Putamen (tissue), 1 donor: ENCODE measurements at regions not wholly inside any gene's neighbourhood (a gene's known extent, or its start where the extent isn't known, plus 50 kb on each side); places are given as distances from the start of the nearest gene placed in this dataset.
"Not testable (repeated sequence)": the region's sequence is repeated elsewhere in the genome, so short reads cannot be mapped to it uniquely, and the experiment has no call there.

Source experiments
- DNase-seq: peaks from one replicate; pipeline ENCODE4 v3.0.0-alpha.2; 2016; ENCODE audit warnings: low spot score

GRCh38 chr14:48575772-48576171 lies 900.4 kb upstream of the MDGA2 start:
- no peak for DNase-seq

- no peak for DNase-seq
Measured at GRCh38 chr14:48568688-48569087, 893.3 kb upstream of the MDGA2 start.

GRCh38 chr14:48568252-48568651 lies 892.8 kb upstream of the MDGA2 start:
- DNase-seq = no peak

GRCh38 chr14:48563489-48563888 lies 888.1 kb upstream of the MDGA2 start:
- no peak for DNase-seq

GRCh38 chr14:48561438-48561837 lies 886.0 kb upstream of the MDGA2 start:
- DNase-seq = not testable (repeated sequence)

GRCh38 chr14:48560421-48560820 lies 885.0 kb upstream of the MDGA2 start:
- DNase-seq = no peak

- DNase-seq = no peak
Measured at GRCh38 chr14:48553443-48553842, 878.0 kb upstream of the MDGA2 start.

- no peak for DNase-seq
Measured at GRCh38 chr14:48546996-48547395, 871.6 kb upstream of the MDGA2 start.

- no peak for DNase-seq
Measured at GRCh38 chr14:48537600-48537999, 862.2 kb upstream of the MDGA2 start.

- no peak for DNase-seq
Measured at GRCh38 chr14:48536318-48536717, 860.9 kb upstream of the MDGA2 start.

GRCh38 chr14:48527832-48528231 lies 852.4 kb upstream of the MDGA2 start:
- DNase-seq = no peak

GRCh38 chr14:48526307-48526706 lies 850.9 kb upstream of the MDGA2 start:
- DNase-seq = no peak

GRCh38 chr14:48504921-48505320 lies 829.5 kb upstream of the MDGA2 start:
- DNase-seq = no peak

GRCh38 chr14:48490756-48491155 lies 815.4 kb upstream of the MDGA2 start:
- DNase-seq = no peak

- DNase-seq = no peak
Measured at GRCh38 chr14:48473944-48474343, 798.5 kb upstream of the MDGA2 start.

GRCh38 chr14:48456051-48456450 lies 780.6 kb upstream of the MDGA2 start:
- no peak for DNase-seq

- DNase-seq = no peak
Measured at GRCh38 chr14:48454887-48455286, 779.5 kb upstream of the MDGA2 start.

GRCh38 chr14:48452437-48452995 lies 777.1 kb upstream of the MDGA2 start:
- peak; percentile 16 for DNase-seq

GRCh38 chr14:48435221-48435620 lies 759.8 kb upstream of the MDGA2 start:
- DNase-seq = no peak

GRCh38 chr14:48430805-48431204 lies 755.4 kb upstream of the MDGA2 start:
- DNase-seq = no peak

- DNase-seq = no peak
Measured at GRCh38 chr14:48429512-48429911, 754.1 kb upstream of the MDGA2 start.

GRCh38 chr14:48417715-48418500 lies 742.5 kb upstream of the MDGA2 start:
- DNase-seq = no peak

- DNase-seq = no peak
Measured at GRCh38 chr14:48401321-48401720, 725.9 kb upstream of the MDGA2 start.
